NCI-H345 (cell line): ENCODE measurements at regions not wholly inside any gene's neighbourhood (a gene's known extent, or its start where the extent isn't known, plus 50 kb on each side); places are given as distances from the start of the nearest gene placed in this dataset.

Source experiments
- DNase-seq: peaks from one replicate; lab custom pipeline; 2025; lab: John Stamatoyannopoulos, UW

- no peak for DNase-seq
Observed at GRCh38 chr12:13503094-13503835, 306.7 kb downstream of the EMP1 start.

GRCh38 chr12:13499008-13499407, 302.5 kb downstream of the EMP1 start:
- DNase-seq, result no peak

GRCh38 chr12:13496111-13496510, 299.6 kb downstream of the EMP1 start:
- no peak for DNase-seq

GRCh38 chr12:13489246-13489645, 292.7 kb downstream of the EMP1 start:
- no peak for DNase-seq

GRCh38 chr12:13487326-13487725, 290.8 kb downstream of the EMP1 start:
- no peak for DNase-seq

- no peak for DNase-seq
Observed at GRCh38 chr12:13486794-13487193, 290.3 kb downstream of the EMP1 start.

GRCh38 chr12:13478650-13479181, 282.2 kb downstream of the EMP1 start:
- DNase-seq, result no peak

GRCh38 chr12:13474381-13474780, 277.9 kb downstream of the EMP1 start:
- no peak for DNase-seq

GRCh38 chr12:13472690-13473089, 276.2 kb downstream of the EMP1 start:
- no peak for DNase-seq

- no peak for DNase-seq
Observed at GRCh38 chr12:13471471-13471870, 274.9 kb downstream of the EMP1 start.

GRCh38 chr12:13465635-13466034, 269.1 kb downstream of the EMP1 start:
- no peak for DNase-seq

- DNase-seq, result no peak
Observed at GRCh38 chr12:13463189-13463588, 266.7 kb downstream of the EMP1 start.

GRCh38 chr12:13462450-13462849, 265.9 kb downstream of the EMP1 start:
- DNase-seq, result no peak

- no peak for DNase-seq
Observed at GRCh38 chr12:13455778-13456144, 259.2 kb downstream of the EMP1 start.

GRCh38 chr12:13454991-13455777, 258.7 kb downstream of the EMP1 start:
- peak; percentile 79 for DNase-seq

GRCh38 chr12:13452955-13453570, 256.5 kb downstream of the EMP1 start:
- DNase-seq, result peak; percentile 47

GRCh38 chr12:13451776-13452175, 255.2 kb downstream of the EMP1 start:
- DNase-seq, result no peak

GRCh38 chr12:13450231-13451080, 253.9 kb downstream of the EMP1 start:
- DNase-seq, result no peak

- DNase-seq, result no peak
Observed at GRCh38 chr12:13444076-13444475, 247.6 kb downstream of the EMP1 start.

- no peak for DNase-seq
Observed at GRCh38 chr12:13443498-13443897, 247.0 kb downstream of the EMP1 start.

GRCh38 chr12:13443028-13443427, 246.5 kb downstream of the EMP1 start:
- DNase-seq, result no peak

GRCh38 chr12:13442457-13442856, 245.9 kb downstream of the EMP1 start:
- no peak for DNase-seq
